GM19372 (cell line): ENCODE measurements at regions not wholly inside any gene's neighbourhood (a gene's known extent, or its start where the extent isn't known, plus 50 kb on each side); places are given as distances from the start of the nearest gene placed in this dataset.

Experiments used
- ATAC-seq: cut with Tn5 transposase; IDR thresholded peaks from one replicate; pipeline ENCODE4 v1.9.1; 2021; ENCODE audit warnings: mild to moderate bottlenecking, low read depth, moderate library complexity; ENCODE audit not compliant: unreplicated experiment

- no peak for ATAC-seq
Measured at GRCh38 chr4:138964716-138965426, 50.7 kb upstream of the NOCT start.

DNA sequence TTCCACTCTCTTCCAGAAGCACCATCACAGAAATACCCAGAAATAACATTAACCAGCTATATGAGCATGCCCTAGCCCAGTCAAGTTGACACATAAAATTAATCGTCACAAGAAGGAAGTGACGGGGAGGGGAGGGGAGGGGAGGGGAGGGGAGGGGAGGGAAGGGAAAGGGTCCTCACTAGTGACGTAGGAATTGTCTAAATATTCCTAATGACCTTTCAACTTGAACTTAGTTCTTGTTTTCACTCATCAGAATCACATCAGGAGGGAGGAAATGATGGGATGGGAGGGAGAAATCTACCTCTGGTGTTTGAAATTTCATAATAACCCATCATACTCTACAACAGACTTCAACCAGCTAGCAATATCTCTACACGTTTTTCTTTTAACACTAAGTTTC lies 52.2 kb upstream of the NOCT start:
- ATAC-seq = no peak

DNA sequence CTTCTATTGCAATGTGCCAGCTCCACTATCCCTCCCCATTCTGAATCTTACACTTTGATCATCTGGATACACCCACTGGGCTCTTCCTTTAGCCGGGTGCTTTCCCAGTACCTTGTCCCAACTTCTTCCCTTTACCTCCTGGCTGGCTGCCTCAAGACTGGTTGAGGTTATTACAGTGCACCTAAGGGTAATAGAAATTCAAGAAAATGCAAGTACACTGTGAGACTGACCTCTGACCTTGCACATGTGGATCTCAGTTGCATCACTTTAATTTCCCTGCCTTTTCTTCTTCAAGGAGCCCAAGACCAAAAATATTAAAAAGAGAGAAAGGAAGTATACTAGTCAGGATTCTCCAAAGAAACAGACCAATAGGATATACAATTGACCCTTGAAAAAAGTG lies 53.9 kb upstream of the NOCT start:
- ATAC-seq = no peak

- no peak for ATAC-seq
Measured at GRCh38 chr4:138961129-138961528, 54.5 kb upstream of the NOCT start.

GRCh38 chr4:138960175-138960710 lies 55.3 kb upstream of the NOCT start:
- ATAC-seq = no peak

DNA sequence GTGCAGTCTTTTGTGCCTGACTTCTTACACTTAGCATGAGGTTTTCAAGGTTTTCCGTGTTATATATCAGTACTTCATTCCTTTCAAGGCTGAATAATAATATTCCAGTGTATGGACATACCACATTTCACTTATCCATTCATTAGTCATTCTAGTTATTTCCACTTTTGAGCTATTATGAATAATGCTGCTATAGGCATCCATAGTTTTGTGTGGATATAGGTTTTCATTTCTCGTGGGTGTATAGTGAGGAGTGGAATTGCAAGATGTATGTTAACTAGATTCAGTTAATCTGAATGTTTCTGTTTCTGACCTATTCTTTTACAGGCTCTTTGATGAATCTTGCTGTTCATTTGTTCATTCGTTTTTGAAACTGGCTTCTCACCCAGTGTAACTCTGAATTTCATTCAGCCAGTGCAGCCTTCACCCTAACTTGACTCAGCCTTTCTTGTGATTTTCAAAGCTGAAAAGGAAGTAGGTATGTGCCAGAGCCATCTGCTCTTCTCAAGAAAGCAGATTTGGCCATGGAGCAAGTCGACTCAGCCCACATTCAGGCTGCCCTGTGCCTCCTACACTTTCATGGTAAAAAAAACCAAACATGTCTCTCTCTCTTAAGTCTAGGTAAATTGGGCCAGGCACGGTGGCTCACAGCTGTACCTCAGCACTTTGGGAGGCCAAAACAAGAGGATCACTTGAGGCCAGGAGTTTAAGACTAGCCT lies 56.3 kb upstream of the NOCT start:
- no peak for ATAC-seq

- no peak for ATAC-seq
Measured at GRCh38 chr4:138958519-138958918, 57.1 kb upstream of the NOCT start.

GRCh38 chr4:138957302-138957701 lies 58.3 kb upstream of the NOCT start:
- ATAC-seq = no peak

GRCh38 chr4:138954428-138954827 lies 61.2 kb upstream of the NOCT start:
- no peak for ATAC-seq

GRCh38 chr4:138953961-138954371 lies 61.6 kb upstream of the NOCT start:
- ATAC-seq = no peak

DNA sequence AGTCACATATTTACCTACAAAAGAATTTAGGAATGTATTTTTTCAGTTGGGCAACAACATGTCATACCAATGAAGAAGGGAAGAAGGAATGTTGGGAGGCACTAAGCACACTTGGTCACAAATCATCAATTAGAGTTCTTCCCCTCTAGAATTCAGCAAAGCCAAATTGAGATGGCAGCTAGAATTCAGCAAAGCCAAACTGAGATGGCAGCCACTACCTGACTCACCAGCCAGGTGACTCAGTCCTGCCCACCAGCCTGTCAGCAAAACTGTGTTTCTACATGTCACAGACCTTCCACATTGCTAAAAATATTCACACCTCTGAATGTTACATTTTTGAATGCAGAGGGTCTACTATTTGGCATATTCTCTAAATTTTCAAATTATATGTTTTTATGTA lies 63.2 kb upstream of the NOCT start:
- ATAC-seq = no peak

- ATAC-seq = no peak
Measured at GRCh38 chr4:138951764-138952163, 63.8 kb upstream of the NOCT start.

DNA sequence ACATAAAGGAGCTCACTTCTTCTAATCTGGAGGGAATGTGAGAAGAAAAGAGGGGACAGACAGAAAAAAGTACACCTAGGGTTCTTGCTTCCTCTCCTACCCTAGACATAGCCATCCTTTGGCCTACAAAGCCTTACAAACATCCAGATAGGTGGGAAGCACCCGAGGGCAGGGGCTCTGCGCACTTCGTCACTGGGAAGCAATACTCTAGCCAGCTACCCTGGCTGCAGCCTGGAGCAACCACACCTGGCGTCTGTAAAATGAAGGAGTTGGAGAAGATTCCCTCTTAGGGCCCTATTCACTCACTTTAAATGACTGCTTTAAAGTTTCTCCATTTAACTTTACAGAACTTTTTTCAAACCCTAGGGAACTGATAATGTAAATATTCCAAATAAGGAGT lies 65.7 kb upstream of the NOCT start:
- ATAC-seq = no peak

GRCh38 chr4:138948918-138949317 lies 66.7 kb upstream of the NOCT start:
- ATAC-seq = no peak

DNA sequence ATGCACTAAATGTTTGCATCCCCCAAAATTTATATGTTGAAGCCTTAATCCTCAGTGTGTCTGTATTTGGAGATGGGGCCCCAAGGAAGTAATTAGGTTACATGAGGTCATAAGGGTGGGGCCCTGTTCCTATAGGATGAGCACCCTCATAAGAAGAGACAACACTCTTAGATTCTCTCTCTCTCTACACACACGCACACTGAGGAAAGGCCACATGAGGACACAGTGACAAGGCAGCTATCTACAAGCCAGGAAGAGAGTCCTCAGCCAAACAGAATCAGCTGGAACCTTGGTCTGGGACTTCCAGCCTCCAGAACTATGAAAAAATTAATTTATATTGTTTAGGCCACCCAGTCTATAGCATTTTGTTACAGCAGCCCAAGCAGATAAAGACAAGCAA lies 69.3 kb upstream of the NOCT start:
- ATAC-seq = no peak

GRCh38 chr4:138945840-138946239 lies 69.7 kb upstream of the NOCT start:
- no peak for ATAC-seq

- ATAC-seq = no peak
Measured at GRCh38 chr4:138945401-138945800, 70.2 kb upstream of the NOCT start.

GRCh38 chr4:138943893-138944292 lies 71.7 kb upstream of the NOCT start:
- ATAC-seq = no peak

- no peak for ATAC-seq
Measured at GRCh38 chr4:138941037-138941436, 74.5 kb upstream of the NOCT start.

GRCh38 chr4:138939960-138940359 lies 75.6 kb upstream of the NOCT start:
- no peak for ATAC-seq

DNA sequence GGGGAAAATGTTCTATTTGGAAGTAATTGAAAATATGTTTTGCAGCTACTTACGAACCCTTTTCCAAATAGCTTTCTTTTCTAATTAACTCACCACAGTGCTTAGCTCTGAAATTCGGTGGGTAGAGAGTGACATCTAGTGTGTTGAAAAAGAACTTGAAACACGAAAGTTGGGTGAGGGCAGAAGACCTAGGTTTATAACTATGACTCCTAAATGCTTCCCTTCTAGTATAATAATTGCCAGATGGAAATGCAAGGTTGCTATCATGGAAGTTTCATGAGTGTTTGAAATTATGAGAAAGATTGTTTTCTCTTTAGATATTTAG lies 77.3 kb upstream of the NOCT start:
- no peak for ATAC-seq

DNA sequence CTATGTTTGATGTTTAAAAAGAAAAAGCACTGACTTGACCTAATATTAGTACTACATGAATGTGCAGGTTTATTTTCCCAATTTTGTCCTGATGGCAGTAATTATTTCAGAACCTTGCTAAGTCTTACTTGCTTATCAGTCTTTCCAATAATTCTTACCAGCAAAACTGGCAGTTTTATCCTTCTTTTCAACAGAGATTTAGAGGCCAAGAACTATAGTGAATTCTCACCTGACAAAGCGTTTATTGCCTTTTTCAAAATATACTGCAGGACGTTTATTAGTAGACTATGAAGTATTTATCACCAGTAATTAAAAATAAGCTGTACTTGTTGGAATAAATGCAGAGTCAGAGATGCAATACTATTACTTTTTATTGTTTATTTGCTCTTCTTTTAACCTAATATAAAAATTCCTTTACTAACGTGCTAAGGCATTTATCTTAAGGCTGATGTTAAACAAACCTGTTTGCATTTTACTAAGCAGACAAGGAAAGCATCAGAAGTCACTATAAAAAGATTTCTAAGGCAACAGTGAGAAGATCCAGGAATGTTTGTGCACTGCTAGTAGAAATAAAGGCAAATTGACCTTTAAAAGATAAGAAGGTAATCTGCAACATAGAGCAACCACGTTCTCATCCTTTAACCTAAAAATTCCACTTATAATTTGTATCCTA lies 80.3 kb upstream of the NOCT start:
- ATAC-seq = no peak
